ENCODE measurements at regions not wholly inside any gene's neighbourhood (a gene's known extent, or its start where the extent isn't known, plus 50 kb on each side); places are given as distances from the start of the nearest gene placed in this dataset.
"Not testable (repeated sequence)": the region's sequence is repeated elsewhere in the genome, so short reads cannot be mapped to it uniquely, and the experiment has no call there.

DNA sequence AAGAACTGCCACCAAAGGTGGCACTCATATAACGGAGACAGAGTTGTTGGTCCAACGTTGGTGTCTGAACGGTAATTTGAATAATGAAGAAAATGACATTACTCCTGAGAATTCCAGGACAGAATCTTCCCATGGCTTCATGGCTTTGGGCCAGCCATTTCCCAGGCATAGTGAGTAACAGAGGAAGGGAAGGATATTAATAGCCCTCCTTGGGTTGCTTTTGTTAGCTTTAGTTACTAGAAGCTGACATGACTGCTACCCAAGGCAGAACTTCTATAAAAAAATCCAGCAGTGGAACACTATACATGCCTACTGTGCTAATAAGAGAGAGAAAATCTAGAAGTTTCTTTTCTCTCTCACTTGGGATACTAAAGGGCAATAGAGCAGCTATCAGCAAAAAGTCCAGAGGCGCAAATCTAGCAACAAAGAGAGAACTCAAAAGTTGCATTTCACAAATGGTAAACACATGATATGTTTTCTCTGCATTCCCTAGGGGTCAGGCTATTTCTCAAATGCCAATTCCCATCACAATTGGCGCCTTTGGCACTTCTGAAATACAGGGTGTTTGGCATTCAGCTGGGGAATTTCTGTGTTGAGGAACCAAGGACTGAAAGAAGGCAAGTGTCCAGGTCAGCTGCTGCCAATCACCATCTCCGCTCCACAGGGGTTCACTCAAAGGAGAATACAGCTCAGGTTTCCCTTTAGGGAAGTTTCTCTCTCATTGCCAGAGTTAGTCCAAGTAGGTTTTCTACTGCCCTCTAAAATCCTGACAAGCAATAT, 160.8 kb upstream of the KYNU start:
- DNase-seq (ENCODE audit: low read depth in 2 of 2) = peak; percentile 26 to 37

DNA sequence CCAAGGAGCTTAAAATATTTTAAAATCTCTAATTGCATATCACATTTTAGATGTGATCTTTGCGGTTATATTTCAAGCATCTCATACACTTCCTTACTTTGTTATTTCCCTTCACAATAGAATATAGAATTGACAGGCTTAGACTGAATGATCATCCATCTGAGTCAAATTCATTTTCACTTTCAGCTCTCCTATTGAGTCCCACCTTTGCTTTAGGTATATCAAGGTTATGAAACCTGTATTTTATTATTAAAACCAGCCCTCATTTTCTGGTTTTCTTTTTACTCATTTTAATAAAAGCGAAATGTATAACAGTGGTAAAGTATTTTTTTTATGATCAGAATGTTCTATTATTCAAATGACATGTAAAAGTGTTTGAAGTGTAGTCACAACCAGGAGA, 162.9 kb upstream of the KYNU start:
- DNase-seq (ENCODE audit: low read depth in 2 of 2) = no peak

DNA sequence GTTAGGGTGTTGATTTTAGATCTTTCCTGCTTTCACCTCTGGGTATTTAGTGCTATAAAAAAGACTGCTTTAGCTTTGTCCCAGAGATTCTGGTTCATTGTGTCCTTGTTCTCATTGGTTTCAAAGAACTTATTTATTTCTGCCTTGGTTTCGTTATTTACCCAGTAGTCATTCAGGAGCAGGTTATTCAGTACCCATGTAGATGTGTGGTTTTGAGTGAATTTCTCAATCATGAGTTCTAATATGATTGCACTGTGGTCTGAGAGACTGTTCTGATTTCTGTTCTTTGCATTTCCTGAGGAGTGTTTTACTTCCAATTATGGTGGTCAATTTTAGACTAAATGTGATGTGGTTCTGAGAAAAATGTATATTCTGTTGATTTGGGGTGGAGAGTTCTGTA, 167.1 kb upstream of the KYNU start:
- no peak for DNase-seq (ENCODE audit: low read depth in 2 of 2)

DNA sequence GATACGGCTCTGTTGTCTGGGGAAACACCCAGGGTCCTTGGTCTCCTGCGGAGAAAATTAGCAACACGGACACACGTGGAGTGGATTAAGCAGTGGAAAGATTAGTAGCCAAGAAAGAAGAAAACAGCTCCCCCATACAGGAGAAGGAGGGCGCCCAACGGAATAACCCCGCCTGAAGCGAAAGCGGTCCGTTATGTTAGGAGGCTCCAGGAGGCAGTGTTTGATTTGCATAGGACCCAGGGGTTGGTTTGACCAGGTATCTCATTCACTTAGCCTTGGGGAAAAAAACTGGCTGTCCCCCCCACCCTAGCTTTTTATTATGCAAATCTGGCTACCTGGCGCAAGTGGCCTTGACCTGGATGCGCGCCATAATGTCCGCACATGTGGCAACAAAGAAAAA, 170.1 kb upstream of the KYNU start:
- DNase-seq (ENCODE audit: low read depth in 2 of 2) = no peak

DNA sequence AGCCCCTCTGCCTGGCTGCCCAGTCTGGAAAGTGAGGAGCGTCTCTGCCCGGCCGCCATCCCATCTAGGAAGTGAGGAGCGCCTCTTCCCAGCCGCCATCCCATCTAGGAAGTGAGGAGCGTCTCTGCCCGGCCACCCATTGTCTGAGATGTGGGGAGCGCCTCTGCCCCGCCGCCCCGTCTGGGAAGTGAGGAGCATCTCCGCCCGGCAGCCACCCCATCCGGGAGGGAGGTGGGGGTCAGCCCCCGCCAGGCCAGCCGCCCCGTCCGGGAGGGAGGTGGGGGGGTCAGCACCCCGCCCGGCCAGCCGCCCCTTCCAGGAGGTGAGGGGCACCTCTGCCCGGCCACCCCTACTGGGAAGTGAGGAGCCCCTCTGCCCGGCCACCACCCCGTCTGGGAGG, 175.1 kb upstream of the KYNU start:
- not testable (repeated sequence) for DNase-seq (ENCODE audit: low read depth in 2 of 2)

DNA sequence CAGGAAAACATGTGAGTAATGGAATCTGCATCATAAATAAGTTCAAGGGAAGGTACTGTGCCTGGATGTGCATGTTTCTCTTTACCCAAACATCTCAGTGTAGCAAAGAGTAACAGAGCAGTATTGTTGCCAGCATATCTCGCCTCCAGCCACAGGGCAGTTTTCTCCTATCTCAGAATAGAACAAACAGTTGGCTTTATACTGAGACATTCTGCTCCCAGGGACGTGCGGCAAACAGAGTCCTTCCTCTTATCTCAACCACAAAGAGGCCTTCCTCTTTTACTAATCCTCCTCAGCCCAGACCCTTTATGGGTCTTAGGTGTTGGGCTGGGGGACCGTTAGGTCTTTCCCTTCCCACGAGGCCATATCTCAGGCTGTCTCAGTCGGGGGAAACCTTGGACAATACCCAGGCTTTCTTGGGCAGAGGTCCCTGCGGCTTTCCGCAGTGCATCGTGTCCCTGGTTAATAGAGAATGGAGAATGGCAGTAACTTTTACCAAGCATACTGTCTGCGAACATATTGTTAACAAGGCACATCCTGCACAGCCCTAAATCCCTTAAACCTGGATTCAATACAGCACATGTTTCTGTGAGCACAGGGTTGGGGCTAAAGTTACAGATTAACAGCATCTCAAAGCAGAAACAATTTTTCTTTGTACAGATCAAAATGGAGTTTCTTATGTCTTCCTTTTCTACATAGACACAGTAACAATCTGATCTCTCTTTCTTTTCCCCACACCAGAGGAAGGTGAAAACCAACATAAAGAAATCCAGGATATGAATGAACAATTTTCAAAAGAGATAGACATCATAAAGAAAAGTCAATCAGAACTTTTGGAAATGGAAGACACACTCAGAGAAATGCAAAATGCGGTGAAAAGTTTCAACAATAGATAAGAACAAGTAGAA, 181.9 kb upstream of the KYNU start:
- DNase-seq (ENCODE audit: low read depth in 2 of 2) = not testable (repeated sequence)

DNA sequence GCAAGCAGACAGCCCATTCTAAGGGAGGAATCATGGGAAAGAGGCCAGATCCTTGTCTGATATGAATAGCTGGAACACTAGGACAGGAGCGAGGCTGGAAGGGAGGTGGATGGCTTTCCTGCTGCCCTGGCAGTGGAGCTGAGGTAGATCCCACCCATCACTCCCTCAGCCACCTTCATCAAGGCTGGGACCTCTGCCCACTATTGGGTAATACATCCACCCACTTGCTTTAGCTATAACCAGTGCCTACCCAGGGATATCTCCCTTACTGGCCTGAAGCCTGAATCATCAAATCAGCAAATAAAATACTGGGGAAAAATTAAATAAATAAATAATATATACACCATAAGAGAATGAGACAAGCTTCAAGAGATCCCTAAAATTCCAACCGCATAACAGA, 183.2 kb upstream of the KYNU start:
- DNase-seq (ENCODE audit: low read depth in 2 of 2) = no peak

DNA sequence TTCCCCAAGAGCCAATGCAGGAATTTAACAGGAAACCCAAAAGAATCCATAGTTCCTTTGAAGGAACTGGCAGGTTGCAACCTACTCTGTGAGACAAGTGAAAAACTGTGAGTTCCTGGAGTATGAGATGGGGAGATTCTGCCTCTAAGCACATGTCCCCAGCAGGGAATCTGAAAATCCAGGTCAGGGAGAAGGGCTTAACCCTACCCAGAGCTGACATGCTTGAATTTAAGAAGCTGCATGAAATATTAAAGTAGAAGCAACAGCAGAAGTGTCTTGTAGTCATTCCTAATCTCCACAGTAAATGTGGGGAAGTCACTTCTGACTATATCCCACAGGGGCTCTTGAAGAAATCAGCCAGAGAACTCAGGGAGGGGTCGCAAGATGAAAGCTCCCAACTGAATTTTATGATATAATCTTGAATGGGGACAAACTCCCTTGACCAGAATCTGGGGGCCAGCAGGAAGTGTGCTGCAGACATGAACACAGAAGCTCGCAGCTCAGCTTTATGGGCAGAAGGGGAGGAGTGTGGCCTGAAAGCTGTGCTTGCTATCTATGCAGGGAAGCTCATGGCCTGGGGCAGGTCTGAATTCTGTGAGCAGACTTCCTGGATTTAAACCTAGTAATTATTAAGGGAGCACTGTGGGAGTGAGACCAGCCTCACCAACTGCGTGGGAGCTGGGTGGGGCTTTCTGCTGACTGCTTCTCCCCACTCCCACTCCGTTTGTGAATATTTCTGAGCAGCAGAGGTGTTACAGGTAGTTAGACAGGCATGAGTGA, 184.1 kb upstream of the KYNU start:
- no peak for DNase-seq (ENCODE audit: low read depth in 2 of 2)

DNA sequence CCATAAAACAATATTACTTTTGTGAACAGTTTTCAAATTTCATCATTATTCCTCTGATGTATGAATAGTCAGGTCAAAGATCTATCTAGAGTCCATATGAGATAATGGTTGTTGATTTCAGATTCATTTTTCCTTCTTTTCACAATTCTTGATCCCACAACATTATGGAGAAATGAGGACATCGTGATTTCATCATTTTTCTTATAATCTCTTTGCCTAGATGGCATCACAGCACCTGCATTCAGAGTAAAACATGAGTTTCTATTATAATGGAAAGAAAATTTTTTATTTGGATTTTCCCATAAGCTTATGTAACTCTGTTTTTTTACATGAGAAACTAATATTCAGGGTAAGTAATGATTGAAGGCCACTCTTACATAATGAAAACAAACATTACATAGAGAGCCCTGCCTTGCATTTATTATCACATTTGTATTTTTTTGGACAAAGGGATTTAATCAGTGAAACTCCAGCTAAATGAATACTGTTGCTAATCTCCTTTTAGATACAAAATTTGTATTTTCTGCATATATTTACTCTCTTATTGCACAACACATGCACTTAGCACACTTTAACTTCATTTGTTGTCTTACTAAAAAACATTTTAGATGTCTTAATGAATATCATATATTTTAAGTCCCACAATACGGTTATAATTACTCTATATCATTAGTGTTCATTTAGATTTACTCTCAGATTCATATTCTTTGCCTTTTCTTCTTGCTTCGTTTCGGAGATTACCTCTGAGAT, 188.4 kb upstream of the KYNU start:
- DNase-seq (ENCODE audit: low read depth in 2 of 2) = no peak

DNA sequence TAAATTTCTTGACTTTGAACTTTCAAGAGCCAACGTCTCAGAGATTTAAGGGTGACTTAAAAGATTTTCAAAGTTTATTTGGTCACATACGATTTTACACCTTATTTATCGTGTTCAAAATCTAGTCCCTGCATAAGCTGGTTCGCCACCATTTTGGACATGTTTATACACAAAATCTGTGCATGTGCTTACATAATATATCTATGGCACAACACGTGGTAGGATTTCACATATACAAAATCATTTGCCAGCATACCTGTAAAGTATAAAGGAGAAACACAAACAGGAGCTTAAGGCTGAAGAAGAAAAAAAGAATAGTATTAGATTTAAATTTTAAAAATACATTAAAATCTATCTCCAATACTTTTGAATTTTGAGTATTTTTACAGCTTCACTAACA, 190.0 kb upstream of the KYNU start:
- DNase-seq (ENCODE audit: low read depth in 2 of 2) = no peak

DNA sequence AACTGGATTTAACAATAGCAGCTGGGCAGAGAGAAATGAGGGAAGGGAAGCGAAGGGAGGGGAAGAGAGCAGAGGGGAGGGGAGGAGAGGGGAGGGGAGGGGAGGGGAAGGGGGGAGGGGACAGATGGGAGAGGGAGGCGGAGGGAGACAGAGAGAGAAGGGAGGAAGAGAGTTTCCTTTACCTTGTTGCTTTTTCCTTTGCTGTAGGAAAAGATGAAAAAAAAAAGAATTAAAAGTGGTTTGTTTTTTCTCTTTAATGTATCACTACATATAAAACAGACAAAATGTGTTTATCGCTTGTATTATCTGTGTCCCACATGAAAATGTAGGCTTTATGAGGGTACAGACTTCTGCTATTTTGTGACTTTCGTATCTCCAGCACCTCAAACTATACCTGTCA, 190.4 kb upstream of the KYNU start:
- no peak for DNase-seq (ENCODE audit: low read depth in 2 of 2)

DNA sequence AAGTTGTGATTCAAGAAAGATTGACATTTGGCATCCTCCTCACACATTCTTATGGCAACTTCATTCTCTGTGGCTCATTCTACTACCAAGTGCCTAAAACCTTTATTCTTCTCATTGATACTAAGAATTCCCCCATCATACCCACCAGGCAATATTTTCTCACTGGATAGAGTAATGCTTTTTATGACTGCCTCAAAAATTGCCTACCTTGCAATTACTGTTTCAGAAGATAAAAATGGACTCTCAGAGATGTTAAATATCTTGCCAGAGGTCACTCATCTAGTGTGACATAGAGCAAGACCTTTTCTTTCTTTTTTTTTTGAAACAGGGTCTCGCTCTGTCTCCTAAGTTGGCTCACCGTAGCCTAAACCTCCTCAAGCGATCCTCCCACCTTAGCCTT, 192.8 kb upstream of the KYNU start:
- no peak for DNase-seq (ENCODE audit: low read depth in 2 of 2)

DNA sequence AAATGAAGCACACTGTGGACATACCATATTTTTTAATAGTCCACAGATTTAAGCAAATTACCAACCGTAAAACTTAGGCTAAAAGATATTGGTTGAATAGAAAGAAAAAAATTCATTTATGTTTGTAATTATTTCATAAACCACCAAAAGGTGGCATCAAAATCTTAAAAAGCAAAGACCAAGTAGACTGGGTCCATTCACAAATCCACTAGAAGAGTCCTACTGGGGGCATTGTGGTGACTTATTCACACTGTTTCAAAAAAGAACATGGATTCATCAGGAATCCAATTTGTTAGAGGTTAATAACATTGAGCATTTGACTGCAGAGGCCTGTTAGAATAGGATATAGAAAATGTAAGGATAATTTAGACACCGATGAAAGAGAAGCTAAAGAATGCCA, 194.9 kb upstream of the KYNU start:
- peak; percentile 5 to 11 for DNase-seq (ENCODE audit: low read depth in 2 of 2)

DNA sequence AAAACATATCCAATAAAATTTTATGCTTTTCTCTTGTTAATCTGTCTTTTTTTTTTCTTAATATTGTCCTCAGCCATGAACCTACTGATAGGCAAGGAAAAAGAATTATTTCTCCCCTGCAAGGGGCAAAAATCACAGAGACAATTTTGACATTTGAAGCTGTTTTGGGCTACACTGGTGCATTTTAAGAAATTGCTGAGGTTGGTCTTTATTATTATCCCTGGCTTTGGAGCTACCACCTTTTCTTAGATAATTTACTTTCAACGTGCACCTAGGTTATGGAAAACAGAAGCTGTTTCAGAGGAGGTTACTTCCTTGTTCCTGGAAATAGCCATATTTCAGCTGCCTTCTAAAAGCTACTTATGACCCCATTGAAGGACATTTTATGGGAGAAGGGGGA, 195.5 kb upstream of the KYNU start:
- DNase-seq (ENCODE audit: low read depth in 2 of 2) = no peak

DNA sequence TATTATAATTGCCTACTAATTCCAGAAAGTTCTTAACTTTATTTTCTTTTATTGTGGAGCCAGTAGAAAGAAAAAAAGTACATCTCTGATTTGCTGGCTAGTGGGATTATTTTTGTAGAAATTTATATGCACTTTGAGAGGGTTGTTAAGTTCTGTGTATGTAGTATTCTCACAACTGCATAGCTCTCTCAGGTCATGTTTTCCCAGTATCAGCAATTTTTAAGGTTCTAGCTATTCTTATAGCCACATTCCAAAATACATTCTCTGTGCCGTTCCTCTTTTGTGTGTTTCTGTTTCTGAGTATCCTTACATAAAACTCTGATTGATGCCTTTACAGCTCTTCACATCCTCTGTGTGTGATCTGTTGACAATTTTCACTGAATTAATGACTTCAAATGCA, 199.3 kb upstream of the KYNU start:
- DNase-seq (ENCODE audit: low read depth in 2 of 2) = no peak

DNA sequence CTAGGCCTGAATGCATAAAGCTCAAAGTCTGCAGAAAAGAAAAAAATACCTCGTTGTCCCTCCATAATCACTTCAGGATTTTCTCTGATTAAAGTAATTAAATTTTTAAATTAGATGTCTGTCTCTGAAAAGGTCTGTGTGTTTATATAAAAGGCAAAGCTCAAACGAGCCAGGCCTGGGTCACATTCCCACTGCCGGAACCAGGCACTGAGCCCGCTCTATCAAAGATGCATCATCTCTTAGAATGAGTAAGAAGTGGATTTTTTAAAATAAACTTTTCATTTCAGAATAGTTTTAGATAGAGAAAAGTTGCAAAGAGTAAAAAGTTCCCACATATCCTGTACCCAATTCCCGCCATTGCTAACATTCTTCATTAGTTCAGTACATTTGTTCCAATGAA, 202.1 kb upstream of the KYNU start:
- no peak for DNase-seq (ENCODE audit: low read depth in 2 of 2)

DNA sequence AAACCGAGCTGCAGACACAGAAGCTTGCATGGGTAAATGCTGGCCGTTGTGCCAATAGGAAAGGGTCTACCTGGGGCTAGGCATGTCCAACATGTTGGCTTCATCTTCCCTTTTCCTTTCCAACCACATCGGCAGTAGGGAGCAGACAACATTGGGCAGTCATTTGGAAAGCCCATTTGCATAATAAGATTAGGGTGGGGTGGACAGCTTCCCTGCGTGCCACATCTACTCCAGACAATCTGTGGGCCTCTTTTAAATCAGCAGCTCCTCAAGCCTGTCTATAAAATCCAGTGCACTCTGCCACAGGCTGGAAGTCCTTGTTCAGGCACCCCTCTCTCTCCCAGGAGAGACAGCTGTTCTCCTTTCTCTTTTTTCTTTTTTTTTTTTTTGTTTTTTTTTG, 203.6 kb upstream of the KYNU start:
- no peak for DNase-seq (ENCODE audit: low read depth in 2 of 2)

DNA sequence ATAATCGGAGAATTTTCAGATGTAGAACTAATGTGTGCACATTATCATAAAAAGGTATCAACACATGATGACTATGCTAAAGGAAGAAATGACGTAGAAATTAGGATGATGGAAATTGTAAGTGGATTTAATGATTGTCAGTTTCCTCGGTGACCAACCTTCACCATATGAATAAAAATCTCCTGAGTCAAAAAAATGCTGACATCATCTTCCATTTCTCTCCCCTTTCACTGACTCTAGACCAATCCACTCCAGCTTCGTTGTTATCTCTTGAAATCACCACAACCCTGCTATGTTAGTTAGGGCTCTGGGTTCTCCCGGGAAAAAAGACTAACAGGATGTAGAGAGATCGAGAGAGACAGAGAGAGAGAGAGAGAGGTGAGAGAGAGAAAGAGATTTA, 204.8 kb upstream of the KYNU start:
- no peak for DNase-seq (ENCODE audit: low read depth in 2 of 2)

DNA sequence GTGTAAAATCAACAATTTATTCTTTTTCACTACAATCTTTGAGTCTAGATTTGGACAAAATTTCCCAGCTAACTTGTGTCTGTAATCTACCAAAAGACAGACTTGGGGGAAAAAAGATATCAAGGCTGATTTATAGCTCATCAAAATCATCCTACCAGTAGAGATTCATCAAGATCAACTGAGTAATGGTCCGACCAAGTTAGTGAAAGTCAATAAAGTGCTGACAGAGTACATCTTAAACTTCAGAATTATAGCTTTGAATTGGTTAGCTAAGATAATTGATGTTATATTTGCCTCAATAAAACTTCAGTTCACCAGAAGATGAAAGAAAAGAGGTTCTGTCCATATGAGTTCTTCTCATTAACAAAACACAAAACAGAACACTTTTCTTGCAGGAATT, 207.1 kb upstream of the KYNU start:
- no peak for DNase-seq (ENCODE audit: low read depth in 2 of 2)

DNA sequence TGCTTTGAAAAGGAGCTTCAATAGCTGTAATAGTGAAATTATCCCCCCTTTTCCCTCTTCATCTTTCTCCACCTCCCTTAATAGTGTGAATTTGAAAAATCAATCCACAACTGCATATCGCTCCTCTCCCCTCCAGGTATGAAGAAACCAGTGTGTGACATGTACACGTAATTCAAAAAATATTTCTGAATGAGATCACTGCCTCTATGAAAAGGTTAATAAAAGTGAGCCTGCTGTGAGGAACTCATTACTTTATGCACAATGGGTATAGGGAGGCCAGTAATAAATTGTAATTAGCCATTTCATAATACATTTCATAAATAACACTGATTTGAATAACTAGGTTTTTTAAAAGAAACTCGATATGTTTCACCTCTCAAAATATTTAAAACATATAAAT, 209.0 kb upstream of the KYNU start:
- DNase-seq (ENCODE audit: low read depth in 2 of 2) = no peak

DNA sequence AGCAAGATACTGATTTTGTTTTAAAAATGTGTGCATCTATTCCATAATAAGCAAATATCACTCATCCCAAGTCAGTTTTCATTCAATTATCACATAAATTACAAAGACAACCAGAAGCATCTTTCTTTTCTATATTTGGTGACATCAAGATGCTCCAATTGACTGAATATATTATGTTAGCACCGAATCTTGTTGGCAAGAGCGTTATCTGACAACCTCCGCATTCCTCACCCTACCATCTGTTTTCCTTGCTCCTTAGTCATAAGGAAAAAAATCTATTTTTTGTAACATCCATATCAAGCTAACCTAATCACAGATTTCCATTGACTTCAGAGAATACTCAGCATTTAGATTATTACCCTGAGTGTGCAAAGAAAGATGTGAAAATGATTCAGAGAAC, 212.2 kb upstream of the KYNU start:
- no peak for DNase-seq (ENCODE audit: low read depth in 2 of 2)

DNA sequence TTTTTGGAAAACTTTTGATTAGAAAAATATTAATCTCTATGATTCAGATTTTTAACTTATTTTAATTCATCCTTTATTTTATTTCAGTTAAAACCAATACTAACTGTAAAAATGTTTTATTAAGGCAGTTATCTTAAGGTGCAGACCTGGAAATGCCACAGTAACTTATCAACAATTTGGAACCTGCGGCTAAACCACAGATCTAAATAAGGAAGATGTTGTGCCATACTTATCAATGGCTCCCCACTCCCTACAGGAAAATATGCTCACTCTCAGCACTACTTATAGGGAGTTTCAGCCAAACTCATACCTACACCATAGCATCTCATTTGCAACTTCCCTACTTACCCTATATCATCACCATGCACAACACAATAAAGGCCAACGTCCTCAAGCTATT, 226.9 kb upstream of the KYNU start:
- no peak for DNase-seq (ENCODE audit: low read depth in 2 of 2)

Data from fibroblast of skin of left quadriceps (primary cell).